HAP-1 (cell line): ENCODE measurements at regions not wholly inside any gene's neighbourhood (a gene's known extent, or its start where the extent isn't known, plus 50 kb on each side); places are given as distances from the start of the nearest gene placed in this dataset.

ENCODE experiments used
- DNase-seq, 2 experiments: peaks; one replicate each; pipeline ENCODE4 v3.0.0-alpha.2; 2016 to 2020; ENCODE audit warnings: low spot score in 2 of 2
- H3K27me3 ChIP-seq: fragments of 250-450 bp; sonication (Bioruptor Pico); 2 replicates; pipeline ENCODE4 v1.5.1; 2020; ENCODE audit warnings: low read depth, mild to moderate bottlenecking, moderate library complexity
- H3K36me3 ChIP-seq: fragments of 250-450 bp; sonication (Bioruptor Pico); replicated peaks from 2 replicates; pipeline ENCODE4 v1.5.1; 2020; ENCODE audit warnings: mild to moderate bottlenecking
- H3K4me1 ChIP-seq: fragments of 250-450 bp; sonication (Bioruptor Pico); 2 replicates; pipeline ENCODE4 v1.5.1; 2020; ENCODE audit warnings: mild to moderate bottlenecking
- H3K4me3 ChIP-seq: fragments of 250-450 bp; sonication (Bioruptor Pico); 2 replicates; pipeline ENCODE4 v1.5.1; 2020; ENCODE audit warnings: mild to moderate bottlenecking, moderate library complexity
- H3K9me3 ChIP-seq: fragments of 250-450 bp; sonication (Bioruptor Pico); 2 replicates; pipeline ENCODE4 v1.5.1; 2020; ENCODE audit warnings: mild to moderate bottlenecking, moderate library complexity
- in situ Hi-C: fragments of 300-500 bp; cut with MboI; formaldehyde crosslinking; loops from 3 replicates; pipeline ENCODE4 v1.14.3; 2020; ENCODE audit warnings: low sequenced_read_pairs, inconsistent platforms, mixed read lengths

DNA sequence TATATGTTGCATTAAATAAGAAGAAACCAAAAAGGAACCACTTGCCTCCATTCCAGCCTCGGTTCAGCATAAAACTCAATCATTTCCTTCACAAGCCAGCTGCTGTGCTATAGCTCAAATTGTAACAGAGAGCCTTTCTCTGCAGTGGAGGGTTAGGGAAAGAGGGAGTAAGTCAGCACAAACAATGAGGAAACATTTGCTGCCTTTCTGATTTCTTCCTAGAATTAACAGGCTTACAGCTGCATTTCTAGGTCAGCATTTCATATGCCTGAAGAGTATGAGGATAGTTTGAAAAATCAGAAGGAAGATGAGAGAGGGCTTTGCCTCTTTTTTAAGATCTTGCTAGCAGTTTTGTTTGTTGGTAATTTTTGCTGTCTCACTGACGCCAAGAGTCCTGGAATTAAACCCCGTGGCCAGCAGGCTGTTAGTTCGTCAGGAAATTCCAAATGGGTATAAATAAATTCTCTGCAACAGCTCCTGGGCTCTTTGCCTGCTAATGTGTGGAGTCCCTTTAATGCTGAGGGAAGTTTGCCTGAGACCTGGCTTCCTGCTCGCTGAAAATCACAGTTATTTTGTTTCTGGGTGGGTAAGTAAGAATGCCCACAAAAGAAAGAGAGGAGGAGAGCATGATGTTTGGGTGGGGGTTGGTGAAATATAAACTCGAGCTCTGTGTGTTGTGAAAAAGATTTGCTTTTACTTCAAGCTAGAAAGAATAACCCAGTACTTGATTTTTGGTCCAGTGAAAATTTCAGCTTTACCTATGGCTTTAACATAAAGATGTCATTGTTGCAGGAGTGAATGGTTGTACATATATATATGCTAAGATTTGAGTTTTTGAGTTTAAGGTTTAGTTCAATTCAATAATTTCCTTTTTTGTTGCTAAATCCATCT is 148.1 kb upstream of the DMRT1 start:
- H3K9me3 ChIP-seq, result no peaks in the 10 kb centered on the region
- H3K4me3 ChIP-seq, result no peak overlapping the region
- no peaks in the 10 kb centered on the region for H3K36me3 ChIP-seq
- no peaks in the 10 kb centered on the region for H3K27me3 ChIP-seq
- H3K4me1 ChIP-seq, result peaks cover 13% of the 10 kb centered on the region
- in situ Hi-C loops, result no loop called here
- DNase-seq, result no peak

DNA sequence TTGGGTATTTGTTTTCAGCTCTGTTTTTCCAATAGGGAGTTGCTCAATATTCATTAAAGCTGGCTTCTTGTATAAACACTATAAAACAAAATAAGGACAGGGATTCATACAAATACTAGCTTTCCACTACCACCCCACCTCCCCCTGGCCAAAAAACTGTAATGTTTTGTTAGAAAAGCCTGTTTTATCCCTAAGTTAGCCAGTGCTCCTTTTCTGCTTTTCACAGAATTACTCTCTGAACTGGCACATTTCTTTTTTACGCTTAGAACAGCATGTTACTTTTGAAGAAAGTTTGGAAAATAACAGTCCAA is 147.4 kb upstream of the DMRT1 start:
- Histone ChIP-seq H3K36me3 (no peaks in the 10 kb centered on the region), H3K4me3 (no peak overlapping the region), H3K9me3 (no peaks in the 10 kb centered on the region), H3K27me3 (no peaks in the 10 kb centered on the region), H3K4me1 (peaks cover 17% of the 10 kb centered on the region)
- DNase-seq, result no peak
- in situ Hi-C loops, result no loop called here

DNA sequence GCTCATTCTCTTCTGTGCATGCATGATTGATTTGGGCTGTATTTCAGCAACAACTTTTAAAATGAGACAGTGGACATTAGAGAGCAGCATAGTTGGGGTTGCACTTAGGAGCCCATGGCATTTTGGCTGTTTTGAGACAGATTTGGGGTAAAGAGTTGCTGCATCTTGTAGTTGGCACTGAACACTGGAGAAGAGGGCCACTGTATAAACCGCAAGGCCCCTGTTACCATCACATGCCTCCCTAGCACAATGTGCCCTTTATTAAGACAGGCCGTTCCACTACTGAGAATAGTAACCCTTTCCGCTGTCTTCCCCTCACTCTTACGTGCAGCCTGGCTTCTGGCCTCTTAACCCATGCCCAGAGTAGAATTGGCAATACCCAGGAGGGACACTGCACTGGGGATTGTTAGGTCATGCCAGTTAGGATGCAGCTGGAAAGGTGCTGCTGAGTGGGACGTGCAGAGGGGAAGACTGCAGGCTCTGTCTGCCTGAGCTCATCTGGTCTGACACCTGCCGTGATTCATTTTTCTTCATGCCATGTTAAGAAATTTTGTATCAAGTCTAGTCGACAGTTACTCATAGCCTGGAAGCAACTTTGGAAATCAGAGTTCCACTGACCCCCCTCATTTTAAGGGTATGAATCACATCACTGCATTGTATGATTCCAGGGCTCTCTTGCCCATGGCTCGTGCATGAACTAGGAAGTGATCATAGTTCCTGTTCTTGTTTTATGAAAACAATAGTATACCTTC is 146.9 kb upstream of the DMRT1 start:
- Histone ChIP-seq H3K27me3 (no peaks in the 10 kb centered on the region), H3K4me1 (peaks cover 19% of the 10 kb centered on the region), H3K4me3 (no peak overlapping the region), H3K9me3 (no peaks in the 10 kb centered on the region), H3K36me3 (no peaks in the 10 kb centered on the region)
- in situ Hi-C loops, result no loop called here
- no peak for DNase-seq

DNA sequence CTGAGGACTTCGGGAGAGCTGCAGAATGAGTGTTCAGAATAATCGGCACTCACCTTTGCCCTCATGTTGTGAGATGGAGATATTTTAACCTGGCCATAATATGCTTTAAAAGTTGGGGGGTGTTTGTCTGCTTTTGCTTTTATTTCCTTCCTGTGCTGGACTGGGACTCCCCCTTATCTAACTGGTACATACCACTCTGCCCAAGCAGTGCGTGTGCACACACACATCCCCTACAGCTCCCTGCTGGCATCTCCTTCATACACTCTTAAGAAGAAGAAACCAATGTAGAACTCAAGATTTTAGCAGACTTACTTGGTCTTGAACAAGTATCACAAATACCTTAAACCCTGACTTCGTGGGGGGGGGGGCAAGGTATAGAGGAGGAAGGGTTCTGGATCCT is 146.2 kb upstream of the DMRT1 start:
- Histone ChIP-seq H3K4me3 (no peak overlapping the region), H3K36me3 (no peaks in the 10 kb centered on the region), H3K4me1 (peaks cover 19% of the 10 kb centered on the region), H3K9me3 (no peaks in the 10 kb centered on the region), H3K27me3 (no peaks in the 10 kb centered on the region)
- DNase-seq, result no peak
- in situ Hi-C loops, result no loop called here

DNA sequence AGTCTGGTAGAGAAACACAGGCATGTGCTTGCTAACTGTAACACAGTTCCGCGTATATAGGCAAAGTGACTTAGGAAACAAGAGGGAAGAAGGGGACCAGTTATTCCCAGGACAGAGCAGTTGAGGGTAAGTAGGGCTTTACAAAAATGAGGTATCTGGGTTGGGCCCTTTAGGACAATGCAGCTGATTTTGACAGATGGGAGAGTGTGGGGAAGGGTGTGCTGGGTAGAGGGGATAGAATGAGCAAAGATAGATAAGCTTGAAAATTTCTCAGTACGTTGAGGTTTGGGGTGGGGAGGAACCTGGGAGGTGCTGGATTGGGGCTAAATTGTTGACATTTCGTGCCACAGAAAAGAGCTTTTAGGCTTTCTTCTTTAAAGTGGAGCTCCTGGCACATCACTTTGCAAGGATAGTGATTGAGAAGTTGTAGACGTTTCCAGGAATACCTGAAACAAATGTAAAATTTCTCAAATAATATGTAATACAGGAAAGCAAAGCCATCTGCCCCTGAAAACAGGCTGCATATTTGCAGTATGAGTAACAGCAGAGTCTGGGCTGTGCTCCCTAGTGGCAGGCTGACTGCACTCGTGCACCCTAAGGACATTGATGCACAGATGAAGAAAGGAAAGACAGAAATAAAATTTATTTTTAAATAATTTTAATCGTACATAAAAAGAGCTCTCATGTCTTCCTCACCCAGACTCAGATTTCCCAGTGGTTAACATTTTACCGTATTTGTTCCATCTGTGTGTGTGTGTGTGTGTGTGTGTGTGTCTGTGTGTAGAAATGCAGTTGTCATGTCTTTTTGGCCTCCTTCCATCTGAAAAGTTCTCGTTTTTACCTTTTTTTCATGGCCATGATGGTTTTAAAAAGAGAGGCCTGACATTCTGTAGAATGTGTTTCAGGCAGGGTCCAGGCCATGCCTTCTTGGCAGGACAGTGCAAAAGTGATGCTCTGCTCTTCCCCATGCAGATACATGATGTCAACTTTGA is 144.9 kb upstream of the DMRT1 start:
- DNase-seq, result no peak
- Histone ChIP-seq H3K27me3 (no peaks in the 10 kb centered on the region), H3K36me3 (no peaks in the 10 kb centered on the region), H3K4me1 (peaks cover 19% of the 10 kb centered on the region), H3K9me3 (no peaks in the 10 kb centered on the region), H3K4me3 (no peak overlapping the region)
- in situ Hi-C loops, result no loop called here

DNA sequence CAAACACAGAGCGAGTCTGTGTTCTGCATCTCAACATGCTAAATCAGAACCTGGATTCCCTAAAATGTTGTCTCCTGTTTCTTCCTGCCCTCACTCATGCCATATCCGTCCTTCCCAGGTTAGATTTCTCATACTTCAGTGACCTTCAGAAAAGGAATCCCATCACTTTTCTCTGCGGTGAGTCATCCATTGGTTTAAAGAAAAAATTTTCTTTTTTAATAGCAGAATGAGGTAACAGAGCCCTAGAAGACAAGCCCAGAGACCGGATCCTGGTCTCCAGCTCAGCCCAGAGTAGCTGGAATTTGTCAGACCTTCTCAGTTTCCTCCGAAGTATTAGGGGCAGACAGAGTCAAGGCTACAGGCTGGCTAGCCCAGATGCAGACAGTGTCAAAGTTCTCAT is 143.2 kb upstream of the DMRT1 start:
- no peaks in the 10 kb centered on the region for H3K27me3 ChIP-seq
- in situ Hi-C loops, result no loop called here
- H3K4me1 ChIP-seq, result peaks cover 18% of the 10 kb centered on the region
- H3K9me3 ChIP-seq, result no peaks in the 10 kb centered on the region
- H3K36me3 ChIP-seq, result no peaks in the 10 kb centered on the region
- DNase-seq, result peak in 1 of 2 experiments; percentile 22
- H3K4me3 ChIP-seq, result no peak overlapping the region

DNA sequence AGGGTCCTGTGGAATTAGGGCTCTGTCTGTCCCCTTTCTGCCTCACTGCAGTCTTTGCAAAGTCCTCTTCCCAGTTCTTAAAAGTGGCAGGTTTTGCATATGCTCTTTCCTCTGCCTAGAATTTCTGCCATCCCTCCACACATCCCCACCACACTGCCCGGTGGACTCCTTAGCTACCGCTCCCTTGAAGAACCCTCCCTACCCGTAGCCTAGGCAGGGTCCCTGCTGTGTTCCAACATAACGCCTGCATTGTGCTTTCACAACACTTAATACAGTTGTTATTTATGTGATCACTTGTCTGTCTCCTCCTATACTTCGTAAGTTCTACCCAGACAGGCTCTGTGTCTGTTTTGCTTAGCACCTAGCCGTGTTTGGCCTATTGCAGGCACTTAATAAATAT is 142.5 kb upstream of the DMRT1 start:
- Histone ChIP-seq H3K36me3 (no peaks in the 10 kb centered on the region), H3K4me3 (no peak overlapping the region), H3K4me1 (peaks cover 11% of the 10 kb centered on the region), H3K27me3 (no peaks in the 10 kb centered on the region), H3K9me3 (no peaks in the 10 kb centered on the region)
- DNase-seq, result peak in 1 of 2 experiments; percentile 60
- in situ Hi-C loops, result no loop called here

DNA sequence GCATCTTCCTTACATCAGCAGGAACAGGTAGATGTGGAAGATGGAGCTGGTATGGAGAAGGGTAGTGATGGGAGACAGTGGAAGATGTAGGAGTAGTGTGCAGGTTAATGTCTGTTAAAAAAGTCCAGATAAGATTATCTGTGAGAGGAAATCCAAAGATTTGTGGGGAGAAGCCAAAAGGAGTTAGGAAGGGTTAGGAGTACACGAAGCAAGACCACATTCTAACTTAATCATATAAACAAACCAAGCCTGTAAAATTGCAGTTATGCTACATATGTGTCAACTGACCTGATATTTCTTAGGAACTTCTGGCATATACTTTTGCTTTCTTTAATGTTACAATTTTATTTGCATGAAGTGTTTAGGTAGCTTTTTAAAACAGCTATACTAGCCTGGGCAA is 142.1 kb upstream of the DMRT1 start:
- DNase-seq, result no peak
- H3K27me3 ChIP-seq, result no peaks in the 10 kb centered on the region
- in situ Hi-C loops, result no loop called here
- no peaks in the 10 kb centered on the region for H3K9me3 ChIP-seq
- no peak overlapping the region for H3K4me3 ChIP-seq
- peaks cover 11% of the 10 kb centered on the region for H3K4me1 ChIP-seq
- H3K36me3 ChIP-seq, result no peaks in the 10 kb centered on the region

DNA sequence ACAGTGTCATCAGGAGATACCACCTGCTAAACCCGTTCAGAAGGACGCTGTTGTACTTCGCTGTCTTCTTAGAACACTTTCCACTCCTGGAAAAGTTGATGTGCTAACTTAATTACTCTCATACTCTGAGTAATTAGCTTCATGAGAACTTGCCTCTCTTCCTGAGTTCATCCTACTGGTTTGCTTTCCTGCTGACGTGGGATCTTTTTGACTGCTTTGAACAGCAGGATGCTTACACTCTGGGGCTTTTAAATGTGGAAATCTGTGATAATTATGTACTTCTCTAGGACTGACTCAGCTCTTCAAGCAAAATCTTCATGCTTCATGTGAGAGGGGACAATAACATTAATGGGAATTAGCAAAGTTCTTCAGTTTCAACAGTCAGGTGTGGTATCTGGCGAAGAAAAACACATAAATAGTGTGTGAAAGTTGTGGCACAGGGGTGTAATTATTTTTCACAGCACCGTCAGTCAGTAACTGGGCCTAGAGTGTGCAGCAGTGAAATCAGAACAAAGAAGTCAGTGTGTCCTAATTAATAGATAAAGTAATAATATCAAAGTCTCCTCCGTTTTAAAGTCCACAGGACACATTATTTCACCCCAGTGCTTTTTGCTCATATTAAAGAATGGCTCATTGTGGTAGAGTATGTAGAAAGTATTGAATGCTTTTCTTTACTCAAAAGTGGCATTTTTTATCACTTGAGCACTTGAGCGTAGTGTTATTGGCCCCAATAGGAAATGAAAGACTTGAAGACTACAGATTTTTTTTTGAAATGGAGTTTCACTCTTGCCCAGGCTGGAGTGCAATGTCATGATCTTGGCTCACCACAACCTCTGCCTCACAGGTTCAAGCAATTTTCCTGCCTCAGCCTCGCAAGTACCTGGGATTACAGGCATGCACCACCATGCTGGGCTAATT is 140.9 kb upstream of the DMRT1 start:
- Histone ChIP-seq H3K27me3 (no peaks in the 10 kb centered on the region), H3K36me3 (no peaks in the 10 kb centered on the region), H3K4me1 (peaks cover 11% of the 10 kb centered on the region), H3K9me3 (no peaks in the 10 kb centered on the region), H3K4me3 (no peak overlapping the region)
- DNase-seq, result no peak
- in situ Hi-C loops, result no loop called here

DNA sequence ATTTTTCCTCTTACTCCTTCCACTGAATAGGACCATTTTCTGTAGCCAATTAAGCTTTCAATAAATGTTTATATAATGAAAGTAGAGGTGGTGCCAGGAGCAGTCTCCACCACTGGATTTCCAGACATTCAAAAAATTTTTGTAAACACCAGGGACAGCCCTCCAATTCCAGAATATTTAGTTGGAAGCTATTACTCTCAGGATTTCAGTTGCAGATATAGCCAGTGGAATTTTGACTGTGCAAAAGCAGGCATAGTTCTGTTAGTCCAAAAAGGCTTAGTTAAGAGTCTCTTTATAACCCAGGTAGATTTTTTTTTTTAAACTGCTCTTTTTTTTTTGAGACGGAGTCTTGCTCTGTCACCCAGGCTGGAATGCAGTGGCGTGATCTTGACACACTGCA is 138.1 kb upstream of the DMRT1 start:
- Histone ChIP-seq H3K27me3 (no peaks in the 10 kb centered on the region), H3K4me3 (no peak overlapping the region), H3K4me1 (peaks cover 24% of the 10 kb centered on the region), H3K36me3 (no peaks in the 10 kb centered on the region), H3K9me3 (no peaks in the 10 kb centered on the region)
- in situ Hi-C loops, result no loop called here
- no peak for DNase-seq

DNA sequence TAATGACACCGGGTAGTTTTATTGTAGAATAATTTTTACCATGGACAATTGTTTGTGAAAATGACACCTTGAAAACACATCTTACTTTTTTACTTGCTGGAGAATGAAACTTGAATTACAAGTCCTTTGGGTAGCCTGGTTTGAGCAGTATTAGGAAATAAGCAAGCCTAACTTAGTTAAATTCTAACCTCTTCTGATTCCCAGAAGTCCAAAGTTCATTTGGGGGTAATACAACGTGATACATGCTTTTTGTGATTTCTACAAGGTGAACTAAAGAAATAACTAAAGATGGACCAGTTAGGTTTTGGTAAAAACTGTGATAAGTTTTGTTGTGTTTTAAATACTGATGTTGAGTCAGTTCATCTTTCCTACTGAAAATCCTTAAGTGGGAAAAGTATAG is 135.4 kb upstream of the DMRT1 start:
- no peaks in the 10 kb centered on the region for H3K9me3 ChIP-seq
- no peaks in the 10 kb centered on the region for H3K27me3 ChIP-seq
- peaks cover 5% of the 10 kb centered on the region; the same call in 1 of the 2 replicates for H3K36me3 ChIP-seq
- no peak for DNase-seq
- in situ Hi-C loops, result no loop called here
- H3K4me1 ChIP-seq, result peaks cover 24% of the 10 kb centered on the region
- H3K4me3 ChIP-seq, result no peak overlapping the region

DNA sequence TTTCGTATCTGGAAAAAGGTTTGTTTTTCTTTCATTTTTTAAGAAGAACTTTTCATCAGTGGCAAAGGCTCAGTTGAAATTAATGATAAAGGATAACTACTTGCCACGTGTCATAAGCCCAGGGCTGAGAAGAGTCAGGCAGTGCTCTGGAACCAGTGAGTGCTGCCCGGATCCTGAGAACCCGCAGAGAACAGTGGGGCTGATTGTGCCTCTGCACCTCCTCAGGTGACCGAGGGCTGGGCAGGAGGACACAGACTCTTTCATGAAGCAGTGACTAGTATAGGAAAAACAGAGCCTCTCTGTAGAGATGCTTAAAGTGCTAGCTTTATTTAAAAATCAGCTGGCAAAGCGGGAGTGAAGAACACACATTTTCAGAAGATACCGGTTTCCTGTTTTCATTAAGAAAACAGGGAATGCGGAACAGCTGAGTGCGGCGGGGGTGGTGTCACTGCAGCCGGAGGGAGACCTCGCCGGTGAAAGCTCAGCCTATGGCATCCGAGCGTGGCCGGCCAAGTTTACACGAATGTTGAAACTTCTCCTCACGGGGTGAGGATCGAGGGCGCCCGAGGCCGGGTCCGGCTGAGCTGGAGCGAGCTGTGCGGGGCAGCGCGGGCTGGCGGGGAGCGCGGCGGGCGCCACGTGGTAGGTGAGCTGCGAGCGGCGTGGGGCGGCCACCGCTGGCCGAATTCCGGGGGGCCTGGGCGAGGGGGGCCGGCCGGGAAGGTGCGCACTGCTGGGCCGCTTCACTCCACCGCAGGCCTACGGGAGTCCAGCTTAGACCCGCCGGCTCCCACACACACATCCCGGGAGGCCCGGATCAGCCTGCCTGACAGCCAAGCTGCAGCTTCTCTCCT is 134.7 kb upstream of the DMRT1 start:
- no peaks in the 10 kb centered on the region for H3K27me3 ChIP-seq
- peaks cover 24% of the 10 kb centered on the region for H3K4me1 ChIP-seq
- peaks cover 10% of the 10 kb centered on the region; the same call in 1 of the 2 replicates for H3K36me3 ChIP-seq
- H3K4me3 ChIP-seq, result peak overlapping the region; percentile 23
- in situ Hi-C loops, result no loop called here
- H3K9me3 ChIP-seq, result no peaks in the 10 kb centered on the region
- peak; percentile 25 to 62 for DNase-seq
